ENCODE measurements at regions not wholly inside any gene's neighbourhood (a gene's known extent, or its start where the extent isn't known, plus 50 kb on each side); places are given as distances from the start of the nearest gene placed in this dataset.

GRCh38 chr10:111439034-111439842 is 362.4 kb downstream of the ADRA2A start:
- POLR2A ChIA-PET (ENCODE audit: partially characterized antibody) = no interaction called here
- H3K18ac ChIP-seq (ENCODE audit: extremely low read depth, low read length) = no peak overlapping the region
- DNase-seq (ENCODE audit: low read depth in 1 of 2, low spot score in 2 of 2) = no peak
- H2BK12ac ChIP-seq (ENCODE audit: low read depth, low read length) = no peak overlapping the region
- no peak overlapping the region for H4K91ac ChIP-seq (replicated peaks; ENCODE audit: insufficient read length, low read length)
- H2AK5ac ChIP-seq (ENCODE audit: low read depth, low read length) = no peak overlapping the region
- no peak overlapping the region for H2BK120ac ChIP-seq (replicated peaks; ENCODE audit: low read depth, low read length)
- H4K8ac ChIP-seq (ENCODE audit: extremely low read depth, insufficient read depth, low read length) = no peak overlapping the region
- no peak for TF ChIP-seq PHF8 (conservative IDR thresholded peaks at IDR 0.05; ENCODE audit: low read depth, low read length)
- no peak for TF ChIP-seq SUZ12 (IDR thresholded peaks at IDR 0.05; ENCODE audit: low read length)
- no peak overlapping the region for H3K4me2 ChIP-seq (ENCODE audit: insufficient read depth in 1 of 2, low read depth in 2 of 2, low read length in 2 of 2)
- H2BK5ac ChIP-seq (ENCODE audit: low read depth, low read length) = no peak overlapping the region
- H3K36me3 ChIP-seq (ENCODE audit: control insufficient read depth in 2 of 4, insufficient read depth in 4 of 4, low read length in 3 of 4) = no peaks in the 10 kb centered on the region
- H4K20me1 ChIP-seq (replicated peaks in 1 of 2; ENCODE audit: control insufficient read depth in 1 of 2, insufficient read depth in 2 of 2, low read length in 2 of 2) = no peaks in the 10 kb centered on the region
- CTCF ChIA-PET (ENCODE audit: partially characterized antibody) = interaction anchor here (0.8 to 1.1 kb wide), 4 partner anchors 12 to 363 kb away, joined by 3 to 4 read pairs (median 3); partner anchors contain the start of gene ADRA2A
- H3K27me3 ChIP-seq (replicated peaks in 1 of 4; ENCODE audit: control insufficient read depth in 3 of 4, extremely low read depth in 1 of 4, insufficient read depth in 3 of 4, low read length in 3 of 4) = no peaks in the 10 kb centered on the region
- FAIRE-seq = no peak
- H3K79me1 ChIP-seq (ENCODE audit: low read depth, low read length) = no peaks in the 10 kb centered on the region
- H3K23ac ChIP-seq (ENCODE audit: insufficient read length) = no peak overlapping the region
- H4K5ac ChIP-seq (ENCODE audit: insufficient read length, low read depth, low read length) = no peak overlapping the region
- H2AFZ ChIP-seq (ENCODE audit: low read length) = peak overlapping the region; percentile 1; the same call in 1 of the 2 replicates
- H3K27ac ChIP-seq (ENCODE audit: low read depth, low read length) = no peak overlapping the region
- H3K9ac ChIP-seq (replicated peaks in 1 of 4; ENCODE audit: extremely low read depth in 1 of 4, low read depth in 3 of 4, low read length in 3 of 4) = no peak overlapping the region
- H3K23me2 ChIP-seq (ENCODE audit: low read depth, low read length) = no peaks in the 10 kb centered on the region
- no peaks in the 10 kb centered on the region for H3K9me3 ChIP-seq (ENCODE audit: insufficient read depth in 2 of 2, low read depth in 1 of 2, low read length in 1 of 2)
- H2BK20ac ChIP-seq (ENCODE audit: low read length) = no peak overlapping the region
- H3K4ac ChIP-seq (replicated peaks; ENCODE audit: insufficient read length, low read depth, low read length) = no peak overlapping the region
- H3K4me1 ChIP-seq (replicated peaks in 1 of 4; ENCODE audit: control insufficient read depth in 3 of 4, insufficient read depth in 4 of 4, low read length in 3 of 4) = no peaks in the 10 kb centered on the region
- no peak overlapping the region for H2BK15ac ChIP-seq (ENCODE audit: low read length)
- H3K79me2 ChIP-seq (ENCODE audit: control insufficient read depth in 1 of 2, insufficient read depth in 2 of 2, low read length in 2 of 2) = no peaks in the 10 kb centered on the region
- 92% methylated on average over 3 of the region's 3 CpGs; no CpG with 5 or more reads in 1 of the 2 experiments for WGBS, 2 experiments (ENCODE audit: extremely low coverage in 1 of 2, insufficient coverage in 1 of 2, insufficient read length in 1 of 2, insufficient replicate concordance in 2 of 2, low coverage in 1 of 2, low lambda C conversion rate in 2 of 2, missing lambda C conversion rate in 1 of 2)
- H3K4me3 ChIP-seq (ENCODE audit: extremely low read depth in 1 of 4, insufficient read depth in 2 of 4, low read depth in 3 of 4, low read length in 4 of 4) = no peak overlapping the region
- no peak overlapping the region for H3K14ac ChIP-seq (ENCODE audit: insufficient read length)
- H3K56ac ChIP-seq (replicated peaks; ENCODE audit: insufficient read length, low read depth, low read length) = no peak overlapping the region

Measured in H1 (cell line).